ENCODE measurements at regions not wholly inside any gene's neighbourhood (a gene's known extent, or its start where the extent isn't known, plus 50 kb on each side); places are given as distances from the start of the nearest gene placed in this dataset.

DNA sequence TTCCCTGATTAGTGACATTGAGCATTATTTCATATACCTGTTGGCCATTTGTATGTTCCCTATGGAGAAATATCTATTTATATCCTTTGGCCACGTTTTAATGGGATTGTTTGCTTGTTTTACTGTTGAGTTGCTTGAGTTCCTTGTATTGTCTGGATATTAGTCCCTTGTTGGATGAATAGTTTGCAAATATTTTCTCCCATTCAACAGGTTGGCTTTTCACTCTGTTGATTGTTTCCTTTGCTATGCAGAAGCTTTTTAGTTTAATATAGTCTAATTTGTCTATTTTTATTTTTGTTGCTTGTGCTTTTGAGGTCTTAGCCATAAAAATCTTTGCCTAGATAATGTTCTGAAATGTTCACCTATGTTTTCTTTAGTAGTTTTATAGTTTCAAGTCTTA, 60.2 kb upstream of the HUWE1 start:
- intact Hi-C loops (cut with micrococcal nuclease): no loop called here

GRCh38 chrX:53743244-53743643, 56.7 kb upstream of the HUWE1 start:
- Mint-ChIP-seq H3K9me3 (no peaks in the 10 kb centered on the region), H3K4me1 (no peaks in the 10 kb centered on the region), H3K27me3 (ENCODE audit: low read depth in 2 of 2) (no peaks in the 10 kb centered on the region), H3K4me3 (no peak overlapping the region), H3K27ac (no peak overlapping the region), H3K36me3 (no peaks in the 10 kb centered on the region)
- Histone ChIP-seq H3K4me3 (ENCODE audit: low read length) (no peak overlapping the region), H3K4me1 (ENCODE audit: control insufficient read depth, insufficient read depth, low read length) (no peaks in the 10 kb centered on the region), H3K9me3 (ENCODE audit: control insufficient read depth, insufficient read depth, low read length) (no peaks in the 10 kb centered on the region), H3K27me3 (ENCODE audit: control insufficient read depth, insufficient read depth, low read length) (no peaks in the 10 kb centered on the region), H3K36me3 (ENCODE audit: control insufficient read depth, insufficient read depth, low read length) (no peaks in the 10 kb centered on the region), H3K27ac (ENCODE audit: low read length) (no peak overlapping the region)
- WGBS (ENCODE audit: insufficient coverage): no CpG with 5 or more reads among the region's 1 CpG
- no peak for ATAC-seq
- intact Hi-C loops (cut with micrococcal nuclease): no loop called here
- TF ChIP-seq, protein P1, sequence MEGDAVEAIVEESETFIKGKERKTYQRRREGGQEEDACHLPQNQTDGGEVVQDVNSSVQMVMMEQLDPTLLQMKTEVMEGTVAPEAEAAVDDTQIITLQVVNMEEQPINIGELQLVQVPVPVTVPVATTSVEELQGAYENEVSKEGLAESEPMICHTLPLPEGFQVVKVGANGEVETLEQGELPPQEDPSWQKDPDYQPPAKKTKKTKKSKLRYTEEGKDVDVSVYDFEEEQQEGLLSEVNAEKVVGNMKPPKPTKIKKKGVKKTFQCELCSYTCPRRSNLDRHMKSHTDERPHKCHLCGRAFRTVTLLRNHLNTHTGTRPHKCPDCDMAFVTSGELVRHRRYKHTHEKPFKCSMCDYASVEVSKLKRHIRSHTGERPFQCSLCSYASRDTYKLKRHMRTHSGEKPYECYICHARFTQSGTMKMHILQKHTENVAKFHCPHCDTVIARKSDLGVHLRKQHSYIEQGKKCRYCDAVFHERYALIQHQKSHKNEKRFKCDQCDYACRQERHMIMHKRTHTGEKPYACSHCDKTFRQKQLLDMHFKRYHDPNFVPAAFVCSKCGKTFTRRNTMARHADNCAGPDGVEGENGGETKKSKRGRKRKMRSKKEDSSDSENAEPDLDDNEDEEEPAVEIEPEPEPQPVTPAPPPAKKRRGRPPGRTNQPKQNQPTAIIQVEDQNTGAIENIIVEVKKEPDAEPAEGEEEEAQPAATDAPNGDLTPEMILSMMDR (IDR thresholded peaks at IDR 0.05): no peak
- no peak for DNase-seq

More for the DNA sequence above, 60.2 kb upstream of the HUWE1 start:
- H3K4me3 Mint-ChIP-seq: no peak overlapping the region
- Histone ChIP-seq H3K4me3 (ENCODE audit: low read length) (no peak overlapping the region), H3K27ac (ENCODE audit: low read length) (no peak overlapping the region), H3K27me3 (ENCODE audit: control insufficient read depth, insufficient read depth, low read length) (no peaks in the 10 kb centered on the region), H3K4me1 (ENCODE audit: control insufficient read depth, insufficient read depth, low read length) (no peaks in the 10 kb centered on the region), H3K36me3 (ENCODE audit: control insufficient read depth, insufficient read depth, low read length) (no peaks in the 10 kb centered on the region), H3K9me3 (ENCODE audit: control insufficient read depth, insufficient read depth, low read length) (no peaks in the 10 kb centered on the region)
- DNase-seq: no peak
- no peak for ATAC-seq
- no peak overlapping the region for H3K27ac Mint-ChIP-seq
- no peaks in the 10 kb centered on the region for H3K36me3 Mint-ChIP-seq
- H3K9me3 Mint-ChIP-seq: no peaks in the 10 kb centered on the region
- H3K4me1 Mint-ChIP-seq: no peaks in the 10 kb centered on the region
- H3K27me3 Mint-ChIP-seq (ENCODE audit: low read depth in 2 of 2): no peaks in the 10 kb centered on the region
- TF ChIP-seq, protein P1 (IDR thresholded peaks at IDR 0.05): no peak
- WGBS (ENCODE audit: insufficient coverage): no CpG with 5 or more reads among the region's 1 CpG

- no peak overlapping the region for H3K4me3 Mint-ChIP-seq
- H3K27ac ChIP-seq (ENCODE audit: low read length): no peak overlapping the region
Observed at GRCh38 chrX:53738370-53738906, 51.9 kb upstream of the HUWE1 start.

More at GRCh38 chrX:53738370-53738906, 51.9 kb upstream of the HUWE1 start:
- no peaks in the 10 kb centered on the region for H3K27me3 ChIP-seq (ENCODE audit: control insufficient read depth, insufficient read depth, low read length)
- ATAC-seq (no peak), DNase-seq (no peak)
- no peaks in the 10 kb centered on the region for H3K36me3 Mint-ChIP-seq
- H3K36me3 ChIP-seq (ENCODE audit: control insufficient read depth, insufficient read depth, low read length): no peaks in the 10 kb centered on the region
- no peak overlapping the region for H3K27ac Mint-ChIP-seq
- TF ChIP-seq, protein P1 (IDR thresholded peaks at IDR 0.05): no peak
- no peaks in the 10 kb centered on the region for H3K4me1 ChIP-seq (ENCODE audit: control insufficient read depth, insufficient read depth, low read length)
- H3K27me3 Mint-ChIP-seq (ENCODE audit: low read depth in 2 of 2): peaks cover 0 to 13% of the 10 kb centered on the region in 2 donors
- no peaks in the 10 kb centered on the region for H3K9me3 ChIP-seq (ENCODE audit: control insufficient read depth, insufficient read depth, low read length)
- H3K4me3 ChIP-seq (ENCODE audit: low read length): no peak overlapping the region
- 100% methylated on average over 3 of the region's 4 CpGs for WGBS (ENCODE audit: insufficient coverage)
- no peaks in the 10 kb centered on the region for H3K4me1 Mint-ChIP-seq
- no peaks in the 10 kb centered on the region for H3K9me3 Mint-ChIP-seq
- intact Hi-C loops (cut with micrococcal nuclease): no loop called here

Data from natural killer cell (primary cell).